ENCODE measurements at regions not wholly inside any gene's neighbourhood (a gene's known extent, or its start where the extent isn't known, plus 50 kb on each side); places are given as distances from the start of the nearest gene placed in this dataset.
"Not testable (repeated sequence)": the region's sequence is repeated elsewhere in the genome, so short reads cannot be mapped to it uniquely, and the experiment has no call there.

DNA sequence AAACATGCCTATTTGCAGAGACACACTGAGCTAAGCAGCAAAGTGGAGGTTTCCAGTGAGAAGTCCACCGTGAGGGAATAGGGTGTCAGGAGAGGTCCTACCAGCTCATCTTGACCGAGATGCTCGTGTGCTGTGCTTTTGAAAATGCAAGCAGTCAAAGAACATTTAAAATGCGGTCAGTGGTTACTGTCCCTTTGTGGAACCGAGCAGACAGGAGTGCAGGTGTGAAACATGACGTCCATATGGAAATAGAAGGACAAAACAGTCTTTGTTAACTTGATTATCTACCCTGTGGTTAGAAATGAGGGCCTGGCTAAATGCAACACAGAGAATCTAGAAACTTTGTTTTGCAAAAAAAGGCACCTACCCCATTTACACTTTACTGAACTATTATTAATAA lies 473.3 kb downstream of the SPATA31A6 start:
- DNase-seq (ENCODE audit: low read depth in 2 of 2): not testable (repeated sequence)

DNA sequence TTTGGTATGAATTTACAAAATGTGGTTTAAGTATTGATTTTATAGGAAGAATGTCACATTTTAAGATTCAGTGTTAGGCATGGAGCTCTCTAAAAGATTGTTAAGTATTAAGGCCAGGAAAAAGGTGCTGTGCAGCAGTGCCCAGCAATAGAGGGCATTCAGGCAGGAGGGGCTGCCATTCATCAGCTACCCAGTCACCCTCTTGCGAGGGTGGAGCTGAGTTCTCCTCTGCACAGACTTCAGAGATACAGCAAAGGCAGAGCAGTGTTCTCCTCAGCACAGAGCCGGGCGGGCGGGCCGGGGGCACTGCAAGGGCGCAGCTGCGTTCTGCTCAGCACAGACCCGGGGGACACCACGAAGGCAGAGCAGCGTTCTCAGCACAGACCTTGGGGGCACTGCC lies 474.0 kb downstream of the SPATA31A6 start:
- DNase-seq (ENCODE audit: low read depth in 2 of 2): not testable (repeated sequence)

DNA sequence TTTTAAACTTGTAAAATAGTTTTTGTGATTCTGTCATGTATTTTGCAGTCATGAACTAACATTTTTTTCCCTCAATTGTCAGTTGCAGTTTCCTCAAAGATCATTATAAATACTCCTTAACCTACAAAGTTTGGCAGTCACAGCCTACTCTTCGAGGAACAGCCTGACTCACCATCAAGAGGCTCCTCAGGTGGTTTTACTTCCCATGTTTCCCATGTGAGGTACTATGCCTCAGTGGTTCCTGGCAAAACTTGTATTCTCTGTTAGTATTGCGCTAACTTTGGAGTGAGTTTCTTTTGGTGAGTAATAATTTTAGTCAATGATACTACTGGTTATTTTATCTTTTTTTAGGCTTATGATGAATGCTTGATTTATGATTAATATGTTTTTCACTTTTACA lies 513.7 kb downstream of the SPATA31A6 start:
- not testable (repeated sequence) for DNase-seq (ENCODE audit: low read depth in 2 of 2)

DNA sequence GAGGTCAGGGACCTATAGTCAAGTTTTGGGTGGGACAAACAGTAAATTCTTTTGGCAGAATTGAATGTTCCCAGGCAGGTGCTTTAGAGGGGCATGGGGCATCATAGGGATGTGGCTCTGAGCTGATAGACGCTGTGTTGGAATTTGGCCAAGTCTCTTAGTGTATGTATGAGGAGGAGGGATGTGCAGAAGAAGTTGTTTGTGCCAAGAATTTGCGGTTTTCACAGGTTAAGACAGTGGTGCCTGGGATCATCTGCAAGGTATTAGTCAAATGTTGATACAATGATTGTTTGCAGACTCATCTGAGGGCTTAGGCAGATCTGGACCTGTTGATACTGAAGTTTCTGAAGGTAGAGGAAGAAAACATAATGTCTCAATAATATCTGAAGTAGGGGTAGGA lies 519.4 kb downstream of the SPATA31A6 start:
- DNase-seq (ENCODE audit: low read depth in 2 of 2): not testable (repeated sequence)

DNA sequence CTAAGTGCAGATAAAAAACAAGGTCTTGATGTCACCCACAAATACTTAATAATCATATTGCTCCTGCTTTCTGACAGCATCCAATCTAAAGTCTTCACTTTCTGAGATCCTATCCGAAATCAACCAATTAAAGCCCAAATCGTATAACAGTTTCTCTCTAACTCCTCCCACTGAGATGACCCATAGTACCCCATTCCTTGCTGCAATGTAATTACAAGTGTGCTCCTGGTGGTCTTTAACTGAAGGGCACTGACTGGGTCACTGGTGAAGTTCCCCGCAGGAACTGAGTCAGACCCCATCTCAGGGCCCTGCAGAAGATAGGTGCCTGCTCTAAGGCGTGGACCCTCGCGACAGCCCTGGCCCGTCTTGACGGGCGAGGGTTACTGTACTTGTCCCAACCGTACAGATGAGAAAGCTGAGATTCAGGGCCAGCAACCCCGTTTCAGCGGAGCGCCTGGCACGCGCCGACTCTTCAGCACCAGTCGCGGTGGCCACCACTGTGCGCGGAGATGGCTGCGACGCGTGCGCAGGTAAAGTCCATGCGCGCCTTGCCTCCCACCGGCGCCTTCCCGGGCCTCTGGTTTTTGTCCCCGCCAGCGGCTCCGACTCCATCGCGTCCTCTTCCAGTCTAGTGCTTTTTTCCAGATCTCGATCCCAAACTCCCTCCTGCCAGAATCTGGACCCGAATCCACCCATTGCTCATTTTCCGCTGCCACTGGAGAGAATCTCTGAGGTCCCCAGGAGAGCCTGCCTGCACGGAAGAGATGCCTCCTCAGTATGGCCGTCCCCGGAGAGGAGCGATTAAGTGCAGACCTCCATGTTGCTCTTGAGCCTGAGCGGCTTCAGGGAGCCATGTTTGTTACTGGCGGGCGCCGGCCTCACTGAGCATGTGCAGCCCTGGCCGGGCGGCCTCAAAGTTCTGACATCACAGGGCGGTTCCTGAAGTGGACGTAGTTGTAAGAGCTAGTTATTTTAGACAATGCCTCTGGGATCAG lies 541.7 kb downstream of the SPATA31A6 start:
- DNase-seq (ENCODE audit: low read depth in 2 of 2): not testable (repeated sequence)

DNA sequence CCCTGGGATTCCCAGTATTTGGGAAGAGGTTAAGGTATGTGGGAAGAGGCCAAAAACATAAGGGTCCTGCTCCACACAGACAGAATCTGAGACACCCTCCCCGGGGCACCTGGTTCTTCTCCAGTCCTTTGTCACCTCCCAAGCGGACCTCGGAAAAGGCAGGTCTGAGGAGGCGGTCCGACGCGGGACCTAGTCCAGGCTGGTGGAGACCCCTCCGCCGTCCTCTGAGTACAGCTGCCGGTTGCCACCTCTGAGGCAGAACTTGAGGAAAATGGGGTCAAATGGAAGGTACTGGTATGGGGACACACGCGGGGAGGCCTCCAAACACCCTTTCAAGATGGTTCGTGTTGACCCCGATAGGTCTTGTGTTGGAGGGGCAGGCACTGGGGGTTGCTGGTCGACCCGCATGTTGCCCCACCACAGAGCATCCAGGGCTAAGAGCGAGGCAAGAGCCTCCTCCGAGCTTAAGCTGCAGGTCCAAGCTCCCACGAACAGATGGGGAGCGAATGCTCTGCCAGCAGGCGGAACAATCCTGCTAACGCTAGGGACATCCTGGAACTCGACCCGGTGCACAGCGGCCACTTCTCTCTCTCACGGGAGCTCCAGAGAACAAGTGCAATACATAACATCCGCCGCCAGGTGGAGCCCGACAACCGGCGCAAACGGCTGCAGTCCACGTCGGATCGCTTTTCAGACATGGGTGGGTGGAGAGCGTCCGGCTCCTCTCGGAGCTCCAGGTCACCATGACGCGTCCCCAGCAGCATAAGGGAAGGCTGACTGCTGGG lies 559.8 kb downstream of the SPATA31A6 start:
- DNase-seq (ENCODE audit: low read depth in 2 of 2): peak; percentile 11 to 37

DNA sequence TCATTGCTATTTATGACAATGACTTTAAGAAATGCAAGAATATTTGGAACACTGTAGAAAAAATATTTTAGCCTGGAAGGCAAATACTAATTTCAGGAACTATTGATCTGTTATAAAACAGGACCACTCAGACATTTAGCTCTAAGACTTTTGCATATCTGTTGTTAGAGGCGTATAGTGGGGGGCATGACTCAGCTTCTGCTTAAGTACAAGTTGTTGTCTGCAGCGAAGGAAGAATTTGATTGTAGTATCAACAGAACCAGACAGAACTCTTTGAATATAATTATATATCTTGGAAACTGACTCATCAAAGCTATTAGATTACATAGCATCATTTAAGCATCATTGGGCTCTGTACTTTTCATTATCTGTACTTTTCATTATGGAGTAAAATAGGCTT lies 573.8 kb downstream of the SPATA31A6 start:
- not testable (repeated sequence) for DNase-seq (ENCODE audit: low read depth in 2 of 2)

DNA sequence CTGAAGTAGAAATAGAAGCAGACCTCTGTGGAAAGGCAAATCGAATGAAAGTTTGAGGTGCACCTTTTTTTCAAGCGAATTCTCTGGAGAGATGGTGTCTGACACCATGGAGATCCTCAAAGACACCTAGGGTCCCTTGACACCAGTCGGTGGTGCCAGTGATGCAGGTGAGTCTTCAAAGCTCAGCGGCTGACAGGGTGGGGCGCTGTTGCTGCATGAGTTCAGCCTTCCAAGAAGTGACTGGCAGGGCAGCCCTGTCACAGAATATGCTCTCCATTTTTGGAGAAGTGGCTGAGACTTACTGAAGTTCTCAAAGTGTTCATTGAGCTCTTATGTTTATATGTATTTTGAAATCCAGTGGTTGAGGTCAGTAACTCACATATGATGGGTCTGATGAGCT lies 575.9 kb downstream of the SPATA31A6 start:
- not testable (repeated sequence) for DNase-seq (ENCODE audit: low read depth in 2 of 2)

DNA sequence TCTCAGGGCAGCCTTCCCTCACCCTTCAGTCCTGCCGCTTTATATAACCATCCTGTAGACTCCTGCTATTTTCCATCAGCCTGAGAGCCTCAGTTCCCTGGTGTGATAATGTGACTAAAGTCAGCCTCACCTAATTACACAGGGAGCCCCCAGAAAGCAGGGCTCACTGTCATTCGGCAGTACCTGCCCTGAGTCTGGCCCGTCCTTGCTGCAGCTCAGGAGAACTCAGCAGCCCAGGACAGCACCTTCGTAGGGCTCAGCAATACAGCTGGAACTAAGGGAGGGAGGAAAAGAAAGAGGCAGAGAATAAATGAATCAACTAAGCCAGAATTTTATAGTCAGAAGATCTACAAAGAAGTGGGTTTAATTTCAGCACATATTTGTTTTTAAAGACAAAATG lies 598.7 kb downstream of the SPATA31A6 start:
- DNase-seq (ENCODE audit: low read depth in 2 of 2): not testable (repeated sequence)

DNA sequence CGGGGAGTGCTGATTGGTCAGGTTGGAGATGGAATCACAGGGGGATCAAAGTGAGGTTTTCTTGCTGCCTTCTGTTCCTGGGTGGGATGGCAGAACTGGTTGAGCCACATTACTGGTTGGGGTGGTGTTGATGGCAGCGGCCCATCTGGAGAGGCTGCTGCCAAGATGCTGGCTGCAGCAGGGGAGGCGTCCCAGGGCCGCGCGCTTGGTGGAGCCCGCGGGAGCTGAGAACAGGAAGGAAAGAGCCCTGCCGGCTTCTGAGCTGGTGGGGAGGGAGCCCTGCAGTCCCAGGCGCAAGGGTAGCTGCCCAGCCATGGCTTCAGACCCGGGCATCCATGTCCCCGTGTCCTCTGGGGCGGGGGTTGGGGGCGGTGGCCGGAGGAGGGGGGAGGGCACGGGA lies 609.3 kb downstream of the SPATA31A6 start:
- DNase-seq (ENCODE audit: low read depth in 2 of 2): not testable (repeated sequence)

DNA sequence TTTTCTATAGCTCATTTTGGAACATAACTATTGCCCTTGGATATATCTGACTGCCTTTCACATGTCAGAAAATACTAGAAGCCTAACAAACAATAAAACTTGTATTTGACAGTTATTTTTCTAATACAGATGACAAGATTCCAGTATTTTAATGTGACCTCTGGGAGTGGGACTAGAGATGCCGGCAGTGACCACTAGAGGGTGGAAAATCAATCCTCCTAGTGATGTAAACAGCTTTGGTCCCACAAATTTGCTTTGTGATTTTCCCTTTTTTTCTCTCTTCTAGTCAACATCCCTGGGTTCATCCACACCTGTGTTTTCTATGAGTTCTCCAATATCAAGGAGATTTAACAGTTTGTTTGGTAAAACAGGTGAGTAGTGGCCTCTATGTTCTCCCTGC lies 615.1 kb downstream of the SPATA31A6 start:
- DNase-seq (ENCODE audit: low read depth in 2 of 2): not testable (repeated sequence)

DNA sequence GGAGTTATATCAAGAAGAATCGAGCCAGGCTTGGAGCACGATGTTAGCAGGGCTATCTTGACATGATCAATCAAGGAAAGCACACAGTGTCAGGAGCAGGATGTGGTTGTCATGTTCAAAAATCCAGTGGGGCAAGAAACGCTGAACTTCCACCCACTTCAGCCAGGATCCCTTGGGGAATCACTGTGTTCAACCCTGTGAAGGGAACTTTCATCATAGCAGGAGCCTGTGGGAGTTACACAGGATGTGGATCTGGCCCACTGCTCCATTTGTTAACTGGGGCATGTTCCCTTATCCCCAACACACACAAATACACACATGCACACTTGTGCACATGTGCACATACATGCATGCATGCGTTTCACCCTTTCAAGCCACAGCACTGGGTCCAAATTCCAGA lies 619.3 kb downstream of the SPATA31A6 start:
- DNase-seq (ENCODE audit: low read depth in 2 of 2): not testable (repeated sequence)

DNA sequence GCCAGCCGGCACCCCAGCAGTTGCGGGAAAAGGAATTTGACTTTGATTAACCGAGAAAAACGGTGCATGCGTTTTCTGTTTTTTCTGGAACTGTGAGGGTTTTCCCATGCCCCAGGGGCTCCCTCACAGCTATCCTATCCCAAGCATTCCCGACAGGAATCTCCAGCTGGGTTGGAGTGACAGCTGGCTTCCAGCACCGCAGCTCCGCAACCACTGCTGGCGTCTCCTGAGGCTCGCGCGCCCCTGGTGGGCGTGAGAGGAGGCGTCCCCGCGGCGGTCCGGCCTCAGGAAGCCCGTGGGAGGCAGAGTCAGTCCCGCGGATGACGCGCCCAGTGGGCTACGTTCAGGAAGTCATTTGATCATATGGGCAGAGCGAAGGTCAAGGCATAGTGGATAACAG lies 623.2 kb downstream of the SPATA31A6 start:
- DNase-seq (ENCODE audit: low read depth in 2 of 2): not testable (repeated sequence)

DNA sequence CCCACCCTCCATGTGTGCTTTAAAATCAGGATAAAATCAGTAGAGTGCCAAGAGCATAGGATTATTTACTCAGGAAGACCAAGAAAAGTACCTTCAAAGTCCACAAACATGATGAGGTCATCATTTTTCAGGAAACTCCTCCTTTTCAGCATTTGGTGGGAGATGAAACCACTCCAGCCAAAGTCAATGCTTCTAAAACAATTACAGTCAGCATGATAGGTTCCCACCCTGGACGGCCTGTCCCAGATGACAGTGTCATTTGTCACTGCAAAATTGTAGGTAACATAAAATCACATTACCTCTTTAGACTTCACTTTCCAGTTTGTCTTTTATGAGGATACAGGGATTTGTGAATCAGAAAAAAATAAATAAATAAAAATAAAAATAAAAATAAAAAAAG lies 638.0 kb downstream of the SPATA31A6 start:
- not testable (repeated sequence) for DNase-seq (ENCODE audit: low read depth in 2 of 2)

DNA sequence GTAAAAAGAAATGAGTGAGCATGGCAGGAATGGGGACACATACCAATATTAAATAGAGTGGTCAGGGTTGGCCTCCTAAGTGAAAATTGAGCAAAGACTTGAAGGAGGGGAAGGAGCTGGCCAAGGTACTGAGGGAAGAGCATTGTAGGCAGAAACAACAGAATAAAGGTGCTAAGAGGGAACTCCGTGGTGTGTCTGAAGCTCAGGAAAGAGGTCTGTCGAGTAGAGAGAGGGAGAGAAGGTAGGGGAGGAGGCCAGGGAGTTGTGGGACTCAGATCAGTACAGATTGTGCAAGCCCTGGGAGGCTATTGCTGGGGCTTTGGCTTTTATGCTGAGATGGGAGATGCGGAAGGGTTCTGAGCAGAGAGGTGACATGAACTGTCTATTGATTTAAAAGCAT lies 664.7 kb downstream of the SPATA31A6 start:
- not testable (repeated sequence) for DNase-seq (ENCODE audit: low read depth in 2 of 2)

DNA sequence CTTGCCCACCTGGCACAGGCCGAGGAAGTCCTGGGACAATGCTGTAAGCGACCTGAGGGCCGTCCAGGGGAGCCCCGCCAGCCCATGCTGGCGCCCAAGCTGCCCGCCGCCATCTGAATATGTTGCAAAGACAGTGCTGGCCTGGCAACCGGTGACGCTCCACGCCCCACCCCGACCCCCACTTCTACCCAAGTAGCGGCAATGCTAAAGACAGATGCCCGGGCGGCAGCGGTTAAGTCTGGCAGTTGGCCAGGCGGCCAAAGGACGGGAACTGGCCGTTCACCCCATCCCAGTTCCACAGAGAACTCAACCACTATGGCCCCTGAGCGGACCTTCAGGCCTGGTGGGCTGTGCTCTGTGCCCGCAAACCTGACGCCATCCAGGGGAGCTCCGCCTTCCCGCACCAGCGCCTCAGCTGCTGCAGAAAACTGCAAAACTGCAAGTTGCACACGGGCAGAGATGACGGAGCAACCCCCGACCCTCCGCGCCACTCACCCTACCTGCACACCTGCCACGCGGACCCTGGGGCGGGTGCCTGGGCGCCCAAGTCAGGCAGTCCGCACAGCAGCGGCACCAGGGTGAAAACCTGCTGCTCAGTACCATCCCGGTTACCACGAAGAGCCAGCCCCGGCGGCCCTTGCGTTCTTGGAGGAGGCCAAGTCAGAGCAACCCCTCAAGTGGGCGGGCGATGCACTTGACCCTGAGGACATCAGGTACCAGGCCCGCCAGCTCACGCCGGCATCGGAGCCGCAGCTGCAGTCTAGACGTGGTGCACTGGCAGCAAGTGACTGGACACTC lies 667.6 kb downstream of the SPATA31A6 start:
- DNase-seq (ENCODE audit: low read depth in 2 of 2): not testable (repeated sequence)

DNA sequence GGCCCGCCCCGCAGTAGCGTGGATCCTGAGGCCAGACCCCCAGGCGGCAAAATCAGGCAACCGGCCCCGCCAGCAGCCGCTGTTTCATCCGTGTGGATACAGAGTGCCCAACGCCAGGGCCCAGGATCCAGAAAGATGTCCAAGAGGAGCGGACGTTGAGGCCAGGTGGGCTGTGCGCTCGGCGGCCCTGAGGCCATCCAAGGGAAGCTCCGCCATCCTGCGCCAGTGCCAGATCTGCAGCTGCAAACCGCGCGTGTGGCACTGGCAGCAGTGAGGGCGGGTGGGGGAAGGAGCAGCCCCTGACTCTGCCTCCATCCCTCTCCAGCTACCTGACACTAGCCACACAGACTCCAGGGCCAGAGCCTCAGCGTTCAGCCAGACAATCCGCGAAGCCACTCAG lies 668.2 kb downstream of the SPATA31A6 start:
- DNase-seq (ENCODE audit: low read depth in 2 of 2): not testable (repeated sequence)

DNA sequence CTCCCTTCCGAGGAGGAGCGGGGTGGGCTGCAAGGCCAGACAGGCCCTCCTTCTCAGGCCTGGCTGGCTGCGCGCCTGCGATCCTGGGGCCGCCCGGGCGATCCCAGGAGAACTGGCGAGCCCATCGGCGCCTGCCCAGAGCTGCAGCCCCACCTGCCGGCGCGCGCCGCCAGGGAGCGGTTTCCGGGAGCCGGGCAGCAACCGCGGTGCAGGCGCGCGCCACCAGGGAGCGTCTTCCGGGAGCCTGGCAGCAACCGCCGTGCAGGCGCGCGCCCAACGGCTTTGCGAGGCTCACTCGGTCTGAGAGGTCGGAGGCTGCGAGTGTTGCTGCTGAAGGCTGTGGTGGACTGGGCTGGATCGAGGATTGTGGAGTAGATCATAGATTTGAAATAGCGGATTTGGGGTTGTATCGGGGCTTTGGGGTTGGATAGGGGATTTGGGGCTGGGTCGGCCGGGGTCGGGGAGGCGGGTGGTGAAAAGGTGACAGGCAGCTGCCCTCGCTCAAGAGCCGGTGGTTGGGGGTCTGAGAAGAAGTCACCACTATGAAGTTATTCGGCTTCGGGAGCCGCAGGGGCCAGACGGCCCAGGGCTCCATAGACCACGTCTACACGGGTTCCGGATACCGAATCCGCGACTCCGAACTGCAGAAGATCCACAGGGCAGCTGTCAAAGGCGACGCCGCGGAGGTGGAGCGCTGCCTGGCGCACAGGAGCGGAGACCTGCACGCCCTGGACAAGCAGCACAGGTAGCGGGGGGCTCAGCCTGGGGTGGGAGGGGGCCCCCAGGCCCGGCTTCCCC lies 668.9 kb downstream of the SPATA31A6 start:
- DNase-seq (ENCODE audit: low read depth in 2 of 2): not testable (repeated sequence)

DNA sequence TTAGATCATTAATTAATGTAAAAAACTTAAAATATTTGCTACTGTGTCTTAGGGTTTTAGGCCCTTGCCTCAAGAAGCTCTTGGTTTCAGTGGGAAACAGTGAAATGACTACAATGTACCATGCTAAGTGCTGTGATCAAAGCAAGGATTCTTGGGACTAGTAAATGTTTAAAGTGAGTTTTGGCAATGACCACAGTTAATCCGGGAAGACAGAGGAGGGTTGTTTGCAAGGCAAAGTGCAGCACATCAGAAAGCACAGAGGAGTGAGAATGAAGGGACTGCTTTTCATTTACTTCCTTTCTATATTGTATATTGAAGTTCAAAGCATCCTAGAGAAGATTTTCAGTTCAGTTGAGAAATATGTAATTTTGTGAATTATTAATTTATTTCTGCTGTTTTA lies 676.7 kb downstream of the SPATA31A6 start:
- DNase-seq (ENCODE audit: low read depth in 2 of 2): not testable (repeated sequence)

DNA sequence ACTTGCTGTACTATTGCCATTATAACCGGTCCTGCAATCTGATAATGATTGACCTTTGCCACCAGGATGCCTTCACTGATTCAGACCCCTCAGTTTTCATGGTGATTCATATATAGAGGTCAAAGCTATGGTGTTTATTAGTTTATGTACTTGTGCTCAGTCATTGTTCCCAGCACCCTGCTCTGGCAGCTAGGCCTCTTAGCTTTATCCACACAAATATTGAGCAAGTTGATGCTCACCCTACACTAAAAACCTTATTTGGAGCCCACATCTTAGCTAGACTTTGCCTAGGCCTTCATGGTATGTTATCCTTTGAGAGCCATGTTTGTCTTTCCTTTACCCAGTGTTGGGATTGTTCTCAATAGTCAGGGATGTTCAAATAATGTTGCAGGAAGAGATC lies 679.0 kb downstream of the SPATA31A6 start:
- not testable (repeated sequence) for DNase-seq (ENCODE audit: low read depth in 2 of 2)
